H9 (cell line): ENCODE measurements at regions not wholly inside any gene's neighbourhood (a gene's known extent, or its start where the extent isn't known, plus 50 kb on each side); places are given as distances from the start of the nearest gene placed in this dataset.

ENCODE experiments used
- DNase-seq: peaks from one replicate; pipeline ENCODE4 v3.0.0-alpha.2; 2017
- H2AFZ ChIP-seq: one replicate; pipeline ENCODE4 v1.6.1; 2013; ENCODE audit warnings: mild to moderate bottlenecking, low read length, control low read depth, moderate library complexity
- H2AK5ac ChIP-seq: 2 replicates; pipeline ENCODE4 v1.6.1; 2013; ENCODE audit warnings: low read length, control low read depth, mixed read lengths; ENCODE audit not compliant: insufficient read length
- H2BK120ac ChIP-seq: one replicate; pipeline ENCODE4 v1.6.1; 2013; ENCODE audit warnings: low read depth, mild to moderate bottlenecking, low read length, control low read depth, inconsistent platforms; ENCODE audit not compliant: poor library complexity, severe bottlenecking
- H2BK12ac ChIP-seq: 2 replicates; pipeline ENCODE4 v1.6.1; 2013; ENCODE audit warnings: low read length, control low read depth, mixed read lengths, low read depth; ENCODE audit not compliant: insufficient read length
- H2BK15ac ChIP-seq: 2 replicates; pipeline ENCODE4 v1.6.1; 2013; ENCODE audit warnings: low read depth, low read length, control low read depth
- H2BK20ac ChIP-seq: one replicate; pipeline ENCODE4 v1.6.1; 2013; ENCODE audit warnings: low read depth, mild to moderate bottlenecking, low read length, control low read depth, inconsistent platforms; ENCODE audit not compliant: poor library complexity, severe bottlenecking
- H2BK5ac ChIP-seq: 2 replicates; pipeline ENCODE4 v1.6.1; 2013; ENCODE audit warnings: low read length, control low read depth, mixed read lengths; ENCODE audit not compliant: insufficient read length
- H3K14ac ChIP-seq: 2 replicates; pipeline ENCODE4 v1.6.1; 2013; ENCODE audit warnings: low read length, control low read depth; ENCODE audit not compliant: insufficient read depth
- H3K18ac ChIP-seq: 2 replicates; pipeline ENCODE4 v1.6.1; 2013; ENCODE audit warnings: low read depth, mild to moderate bottlenecking, mixed read lengths, low read length, control low read depth; ENCODE audit not compliant: insufficient read length
- H3K23ac ChIP-seq: 2 replicates; pipeline ENCODE4 v1.6.1; 2013; ENCODE audit warnings: low read length, control low read depth, mixed read lengths, low read depth; ENCODE audit not compliant: insufficient read length
- H3K23me2 ChIP-seq: 2 replicates; pipeline ENCODE4 v1.6.1; 2013; ENCODE audit warnings: low read depth, mild to moderate bottlenecking, mixed read lengths, low read length, control low read depth; ENCODE audit not compliant: insufficient read length, poor library complexity, severe bottlenecking
- H3K27ac ChIP-seq: 2 replicates; pipeline ENCODE4 v1.5.1; 2013; ENCODE audit warnings: low read length, control low read depth, mixed read lengths, low read depth; ENCODE audit not compliant: insufficient read length
- H3K27me3 ChIP-seq: 2 replicates; pipeline ENCODE4 v1.6.1; 2013; ENCODE audit warnings: low read length, control low read depth, inconsistent platforms; ENCODE audit not compliant: insufficient read depth
- H3K4ac ChIP-seq: 2 replicates; pipeline ENCODE4 v1.6.1; 2013; ENCODE audit warnings: low read depth, mild to moderate bottlenecking, control low read depth, inconsistent platforms, low read length, moderate library complexity
- H3K4me1 ChIP-seq: 2 replicates; pipeline ENCODE4 v1.6.1; 2013; ENCODE audit warnings: low read length, control low read depth, inconsistent platforms; ENCODE audit not compliant: insufficient read depth
- H3K4me2 ChIP-seq: 2 replicates; pipeline ENCODE4 v1.6.1; 2013; ENCODE audit warnings: low read length, control low read depth, mixed read lengths; ENCODE audit not compliant: insufficient read length, insufficient read depth
- H3K56ac ChIP-seq: 2 replicates; pipeline ENCODE4 v1.6.1; 2013; ENCODE audit warnings: low read depth, mild to moderate bottlenecking, mixed read lengths, low read length, control low read depth; ENCODE audit not compliant: insufficient read length
- H3K79me1 ChIP-seq: 2 replicates; pipeline ENCODE4 v1.6.1; 2013; ENCODE audit warnings: low read depth, mild to moderate bottlenecking, moderate library complexity, low read length, control low read depth, inconsistent platforms; ENCODE audit not compliant: insufficient read depth, poor library complexity, severe bottlenecking
- H3K79me2 ChIP-seq: 2 replicates; pipeline ENCODE4 v1.6.1; 2013; ENCODE audit warnings: low read length, control low read depth, inconsistent platforms; ENCODE audit not compliant: insufficient read depth
- H3K9ac ChIP-seq: 2 replicates; pipeline ENCODE4 v1.6.1; 2013; ENCODE audit warnings: low read length, control low read depth, mixed read lengths; ENCODE audit not compliant: insufficient read length; ENCODE audit errors: extremely low read depth
- H3K9me3 ChIP-seq: one replicate; pipeline ENCODE4 v1.6.1; 2013; ENCODE audit warnings: low read depth, low read length, inconsistent platforms; ENCODE audit not compliant: control insufficient read depth
- H3T11ph ChIP-seq: one replicate; pipeline ENCODE4 v1.6.1; 2013; ENCODE audit warnings: mild to moderate bottlenecking, low read length, control low read depth, inconsistent platforms
- H4K20me1 ChIP-seq: one replicate; pipeline ENCODE4 v1.6.1; 2013; ENCODE audit not compliant: control insufficient read depth, insufficient read length, insufficient read depth
- H4K5ac ChIP-seq: 2 replicates; pipeline ENCODE4 v1.6.1; 2013; ENCODE audit warnings: low read depth, mild to moderate bottlenecking, mixed read lengths, low read length, control low read depth; ENCODE audit not compliant: insufficient read length
- H4K8ac ChIP-seq: replicated peaks from 2 replicates; pipeline ENCODE4 v1.6.1; 2013; ENCODE audit warnings: low read length, control low read depth, mixed read lengths, low read depth; ENCODE audit not compliant: insufficient read length
- H4K91ac ChIP-seq: 2 replicates; pipeline ENCODE4 v1.6.1; 2013; ENCODE audit warnings: low read depth, mild to moderate bottlenecking, moderate library complexity, mixed read lengths, low read length, control low read depth; ENCODE audit not compliant: insufficient read length
- H3K27ac Mint-ChIP-seq, 3 experiments: 2 replicates in 2 of 3; 3 replicates in 1 of 3; pipeline ENCODE4 v1.8.0; 2020 to 2021; ENCODE audit warnings: mixed read lengths in 3 of 3, mild to moderate bottlenecking in 1 of 3, moderate library complexity in 1 of 3
- H3K27me3 Mint-ChIP-seq: 2 replicates; pipeline ENCODE4 v1.8.0; 2021; ENCODE audit warnings: low read depth, mild to moderate bottlenecking, moderate library complexity, mixed read lengths
- H3K36me3 Mint-ChIP-seq, 3 experiments: 2 replicates in 2 of 3; 3 replicates in 1 of 3; pipeline ENCODE4 v1.8.0; 2020 to 2021; ENCODE audit warnings: low read depth in 3 of 3, mixed read lengths in 3 of 3; ENCODE audit not compliant: insufficient read depth in 1 of 3
- H3K4me1 Mint-ChIP-seq, 2 experiments: 2 replicates each; pipeline ENCODE4 v1.8.0; 2020; ENCODE audit warnings: mixed read lengths in 2 of 2
- H3K4me3 Mint-ChIP-seq, 2 experiments: 2 replicates in 1 of 2; 3 replicates in 1 of 2; pipeline ENCODE4 v1.8.0; 2020 to 2021; ENCODE audit warnings: mild to moderate bottlenecking in 2 of 2, mixed read lengths in 2 of 2, moderate library complexity in 1 of 2
- H3K9me3 Mint-ChIP-seq, 2 experiments: 2 replicates in 1 of 2; 3 replicates in 1 of 2; pipeline ENCODE4 v1.8.0; 2020; ENCODE audit warnings: mild to moderate bottlenecking in 2 of 2, mixed read lengths in 2 of 2, moderate library complexity in 1 of 2
- CTCF ChIP-seq: fragments of 200-600 bp; sonication (generic); conservative IDR thresholded peaks from 3 replicates; pipeline ENCODE4 v1.8.0; 2021; ENCODE audit warnings: antibody characterized with exemption, mild to moderate bottlenecking
- WGBS: extraction: QIAGEN DNeasy Blood & Tissue Kit; methylation state at CpG from one replicate; pipeline ENCODE4 v1.1.7; 2013; ENCODE audit warnings: missing lambda C conversion rate, low lambda C conversion rate, mixed read lengths; ENCODE audit not compliant: insufficient read length; ENCODE audit errors: extremely low coverage; 5-methylcytosine and 5-hydroxymethylcytosine counted together

- DNase-seq = no peak
- Histone ChIP-seq H3K4me1 (no peaks in the 10 kb centered on the region), H3K18ac (no peak overlapping the region), H3K4ac (no peak overlapping the region), H4K20me1 (no peaks in the 10 kb centered on the region), H3K23ac (no peak overlapping the region), H3K27ac (no peak overlapping the region), H4K91ac (no peak overlapping the region), H3K27me3 (no peaks in the 10 kb centered on the region), H2BK15ac (no peak overlapping the region), H3K79me2 (no peaks in the 10 kb centered on the region), H2AFZ (no peak overlapping the region), H2BK120ac (no peak overlapping the region), H2BK20ac (no peak overlapping the region), H2BK12ac (no peak overlapping the region), H3K4me2 (no peak overlapping the region), H3K79me1 (no peaks in the 10 kb centered on the region), H3K56ac (no peak overlapping the region), H3K9me3 (no peaks in the 10 kb centered on the region), H4K8ac (no peak overlapping the region), H3T11ph (no peak overlapping the region), H4K5ac (no peak overlapping the region), H3K14ac (no peak overlapping the region), H3K9ac (no peak overlapping the region), H2AK5ac (no peak overlapping the region), H3K23me2 (no peaks in the 10 kb centered on the region), H2BK5ac (no peak overlapping the region)
- H3K4me3 Mint-ChIP-seq = no peak overlapping the region
- no peak overlapping the region for H3K27ac Mint-ChIP-seq
- no peak for TF ChIP-seq CTCF
- peaks cover 26 to 45% (median 26%) of the 10 kb centered on the region in 3 experiments for H3K36me3 Mint-ChIP-seq
- peaks cover 9 to 14% of the 10 kb centered on the region in 2 experiments for H3K4me1 Mint-ChIP-seq
- peaks cover 29 to 46% of the 10 kb centered on the region in 2 experiments for H3K9me3 Mint-ChIP-seq
- no peaks in the 10 kb centered on the region for H3K27me3 Mint-ChIP-seq
- WGBS = no CpG with 5 or more reads among the region's 5 CpGs
Observed at GRCh38 chr21:20783611-20784010, 214.6 kb upstream of the NCAM2 start.
